D341Med (cell line): ENCODE measurements at regions not wholly inside any gene's neighbourhood (a gene's known extent, or its start where the extent isn't known, plus 50 kb on each side); places are given as distances from the start of the nearest gene placed in this dataset.
"Not testable (repeated sequence)": the region's sequence is repeated elsewhere in the genome, so short reads cannot be mapped to it uniquely, and the experiment has no call there.

Source experiments
- DNase-seq: peaks from one replicate; pipeline ENCODE4 v3.0.0; 2012; ENCODE audit warnings: low spot score

DNA sequence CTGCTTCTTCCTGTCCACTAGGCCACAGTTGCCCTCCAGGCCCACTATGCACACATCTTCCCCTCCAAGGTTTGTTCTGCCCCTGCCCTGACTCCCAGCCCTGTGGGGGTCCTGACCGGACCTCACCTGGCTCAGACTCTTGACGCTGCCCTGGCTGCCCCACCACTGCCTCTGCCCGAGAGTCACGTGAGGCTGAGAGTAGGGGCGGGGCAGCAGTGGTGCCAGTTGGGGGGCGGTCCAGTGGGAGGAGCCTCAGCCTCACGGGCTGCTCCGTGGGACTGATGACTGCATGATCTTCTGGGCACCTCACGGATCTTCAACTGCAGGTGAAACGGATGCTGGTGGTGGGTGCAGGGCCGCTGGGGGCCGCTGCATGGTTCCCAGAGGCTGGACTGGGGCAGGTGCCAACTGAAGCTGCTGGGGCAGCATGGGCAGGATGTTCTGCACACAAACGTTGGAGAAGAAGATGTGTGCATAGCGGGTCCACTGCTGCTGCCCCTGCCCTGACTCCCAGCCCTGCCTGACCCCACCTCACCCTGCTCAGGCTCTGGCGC lies 77.6 kb downstream of the HHIPL2 start:
- DNase-seq = not testable (repeated sequence)

- DNase-seq = no peak
Measured at GRCh38 chr1:222466150-222466865, 81.6 kb downstream of the HHIPL2 start.

DNA sequence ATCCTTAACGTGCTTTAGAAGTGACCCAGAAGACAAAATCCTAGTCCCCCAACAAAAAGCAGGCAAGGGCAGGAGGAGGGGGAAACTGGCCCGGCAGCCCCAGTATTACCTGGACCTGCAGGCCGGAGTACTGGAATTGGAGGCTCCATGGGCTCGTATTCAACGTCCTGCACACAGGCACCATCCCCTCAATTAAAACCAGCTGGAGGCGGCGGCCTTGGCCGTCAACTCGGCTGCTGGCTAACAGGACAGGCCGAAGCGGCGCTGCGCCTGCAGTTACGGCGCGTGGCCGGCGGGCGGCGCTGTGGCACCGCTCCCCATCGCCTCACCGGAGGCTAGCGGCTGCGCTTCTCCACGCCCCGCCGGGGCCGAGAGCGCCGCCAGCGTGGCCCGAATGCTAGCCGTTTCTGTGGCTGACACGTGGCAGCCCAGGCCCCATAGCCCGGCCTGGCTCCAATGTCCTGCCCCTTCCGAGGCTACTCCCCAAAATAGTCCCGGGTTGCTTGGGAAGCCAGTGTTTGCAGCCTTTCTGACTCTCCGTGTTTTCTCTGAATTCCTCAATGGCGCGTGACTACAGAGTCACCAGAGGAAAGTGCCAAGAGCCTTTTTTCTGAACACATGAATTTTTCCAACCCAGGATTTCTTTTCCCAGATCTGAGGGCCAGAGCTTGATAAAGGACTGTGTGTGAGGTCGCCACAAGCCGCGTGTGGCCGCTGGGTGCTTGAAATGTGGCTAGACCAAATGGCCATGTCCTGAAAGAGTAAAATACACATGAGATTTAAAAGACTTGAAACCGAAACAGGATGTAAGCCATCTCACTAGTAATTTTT lies 82.5 kb downstream of the HHIPL2 start:
- peak; percentile 98 for DNase-seq

DNA sequence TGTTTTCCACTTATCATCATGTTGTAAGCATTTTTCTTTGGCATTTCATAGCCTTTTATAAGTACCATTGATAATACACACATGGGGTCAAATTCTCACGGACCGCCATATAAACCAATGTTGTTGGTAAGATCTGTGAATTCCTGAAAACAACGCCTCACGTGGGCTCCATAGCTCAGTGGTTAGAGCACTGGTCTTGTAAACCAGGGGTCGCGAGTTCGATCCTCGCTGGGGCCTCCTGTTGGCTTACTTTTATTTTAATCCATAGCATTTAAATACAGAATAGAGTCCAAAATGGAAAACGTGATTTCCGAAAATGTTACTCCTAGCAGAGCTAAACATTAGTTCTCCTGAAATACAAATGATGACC lies 83.1 kb downstream of the HHIPL2 start:
- peak; percentile 68 for DNase-seq

DNA sequence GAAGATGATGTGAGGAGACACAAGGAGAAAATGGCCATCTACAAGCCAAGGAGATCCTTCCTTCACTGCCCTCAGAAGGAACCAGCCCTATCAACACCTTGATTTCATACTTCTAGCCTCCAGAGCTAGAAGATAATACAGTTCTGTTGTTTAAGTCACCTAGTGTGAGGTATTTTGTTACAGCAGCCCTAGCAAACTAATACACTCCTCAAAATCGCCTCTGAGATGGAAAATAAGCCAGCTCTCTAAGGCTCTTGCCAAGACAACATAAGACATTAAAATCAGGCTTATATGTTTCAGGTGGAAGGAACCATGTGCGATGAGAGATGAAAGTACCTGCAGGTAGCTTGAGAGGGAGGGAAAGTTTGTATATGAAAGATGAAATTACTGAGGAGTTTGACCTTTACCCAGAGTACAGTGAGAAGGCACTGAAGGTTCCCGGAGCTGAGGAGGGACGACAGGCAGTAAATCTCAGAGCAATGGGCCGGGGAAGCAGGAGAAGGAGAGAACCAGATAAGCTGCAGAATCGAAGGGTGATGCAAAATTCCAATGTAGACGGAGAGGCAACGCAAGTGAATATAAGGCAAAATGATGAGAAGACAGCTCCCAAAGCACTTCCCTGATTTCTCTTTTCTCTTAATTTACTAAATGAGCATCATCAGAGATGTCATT lies 84.7 kb downstream of the HHIPL2 start:
- DNase-seq = no peak

- DNase-seq = no peak
Measured at GRCh38 chr1:222462601-222463000, 85.3 kb downstream of the HHIPL2 start.

DNA sequence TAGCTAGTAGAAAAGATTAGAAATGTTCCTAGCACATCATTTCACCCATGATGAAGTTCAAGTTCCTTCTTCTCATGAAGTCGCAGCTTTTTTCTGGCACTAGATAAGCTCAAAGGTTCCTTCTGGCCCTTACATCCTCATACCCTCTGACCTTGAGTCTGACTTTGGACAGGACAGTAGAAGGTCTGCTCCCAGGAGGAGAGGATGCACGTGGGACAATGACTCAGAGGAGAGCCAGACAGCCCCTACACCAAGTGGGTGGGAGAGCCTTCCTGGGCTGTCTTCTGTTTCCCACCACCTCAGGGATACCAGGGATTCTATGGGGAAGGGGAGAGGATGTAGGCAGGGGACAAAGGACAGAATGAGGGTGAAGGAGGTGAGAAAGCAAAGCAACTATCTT lies 86.0 kb downstream of the HHIPL2 start:
- no peak for DNase-seq

- no peak for DNase-seq
Measured at GRCh38 chr1:222459652-222460051, 88.3 kb downstream of the HHIPL2 start.

DNA sequence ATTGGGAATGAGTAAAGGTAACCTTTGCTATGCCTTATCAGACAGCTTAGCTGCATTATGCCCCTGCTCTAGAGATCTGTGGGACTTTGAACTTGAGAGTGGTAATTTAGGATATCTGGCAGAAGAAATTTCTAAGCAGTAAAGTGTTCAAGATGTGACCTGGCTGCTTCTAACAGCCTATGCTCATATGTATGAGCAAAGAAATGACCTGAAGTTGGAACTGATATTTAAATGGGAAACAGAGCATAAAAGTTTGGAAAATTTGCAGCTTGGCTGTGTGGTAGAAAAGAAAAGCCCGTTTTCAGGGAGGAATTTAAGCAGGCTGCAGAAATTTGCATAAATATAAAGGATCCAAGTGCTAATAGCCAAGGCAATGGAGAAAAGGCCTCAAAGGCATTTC lies 90.4 kb downstream of the HHIPL2 start:
- DNase-seq = no peak

GRCh38 chr1:222457084-222457483 lies 90.8 kb downstream of the HHIPL2 start:
- DNase-seq = no peak

- peak; percentile 88 for DNase-seq
Measured at GRCh38 chr1:222455188-222455879, 92.6 kb downstream of the HHIPL2 start.

DNA sequence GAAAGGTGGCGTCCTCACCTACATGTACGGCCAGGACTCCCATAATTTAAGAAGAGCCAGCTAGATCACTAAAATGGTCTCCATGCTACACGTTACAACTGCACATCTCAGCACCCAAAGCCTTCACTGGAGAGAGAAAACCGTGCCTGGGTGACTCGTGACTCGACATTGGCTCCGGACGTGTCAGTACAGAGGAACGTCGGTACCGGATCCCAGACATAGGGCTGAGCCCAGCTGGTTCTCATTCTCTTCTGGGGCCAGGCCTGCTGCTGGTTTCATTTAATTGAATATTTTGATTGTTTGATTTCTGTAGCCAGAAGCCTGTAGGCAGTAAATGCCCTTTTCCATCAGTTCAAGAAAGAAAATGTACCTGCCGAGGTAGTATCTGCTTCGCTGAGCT lies 93.1 kb downstream of the HHIPL2 start:
- peak; percentile 42 for DNase-seq

DNA sequence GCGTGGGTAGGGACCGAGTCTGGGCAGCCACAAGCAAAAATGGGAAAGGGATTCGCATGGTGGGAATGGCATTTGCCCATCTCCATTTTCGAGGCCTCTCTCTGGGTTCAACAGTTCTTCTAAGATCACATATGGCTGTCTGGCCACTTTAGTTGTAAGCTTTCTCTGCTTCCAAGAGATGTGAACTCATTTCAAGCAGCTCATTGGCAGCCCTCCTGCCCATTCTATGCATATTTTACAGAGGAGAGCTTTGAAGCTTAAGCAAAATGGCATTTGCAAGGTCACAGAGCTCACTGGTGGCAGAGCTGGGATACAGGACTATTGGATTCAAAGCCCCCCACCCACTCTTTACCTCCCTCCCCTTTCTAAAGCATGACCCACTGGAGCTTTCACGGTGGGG lies 93.7 kb downstream of the HHIPL2 start:
- DNase-seq = no peak

DNA sequence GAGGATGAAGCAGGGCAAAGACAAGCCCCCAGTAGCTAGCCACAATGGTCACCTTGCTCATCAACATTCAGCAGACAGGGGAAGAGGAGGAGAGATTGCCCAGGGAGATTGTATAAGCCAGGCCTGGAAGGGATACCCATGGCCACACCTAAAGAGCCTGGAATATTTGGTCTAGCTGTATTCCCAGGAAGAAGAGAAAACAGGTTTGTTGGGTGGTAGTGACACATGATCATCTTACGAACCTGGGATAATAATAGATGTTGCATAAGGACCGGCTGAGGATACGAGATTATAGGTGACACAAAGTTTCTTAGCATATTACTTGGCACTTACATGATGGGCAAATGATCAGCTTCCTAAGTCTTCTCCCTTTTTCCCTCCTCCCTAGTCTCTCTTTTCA lies 95.9 kb downstream of the HHIPL2 start:
- DNase-seq = no peak

GRCh38 chr1:222443566-222443965 lies 104.3 kb downstream of the HHIPL2 start:
- no peak for DNase-seq

GRCh38 chr1:222441066-222441465 lies 106.8 kb downstream of the HHIPL2 start:
- no peak for DNase-seq

- no peak for DNase-seq
Measured at GRCh38 chr1:222424826-222425225, 123.1 kb downstream of the HHIPL2 start.

DNA sequence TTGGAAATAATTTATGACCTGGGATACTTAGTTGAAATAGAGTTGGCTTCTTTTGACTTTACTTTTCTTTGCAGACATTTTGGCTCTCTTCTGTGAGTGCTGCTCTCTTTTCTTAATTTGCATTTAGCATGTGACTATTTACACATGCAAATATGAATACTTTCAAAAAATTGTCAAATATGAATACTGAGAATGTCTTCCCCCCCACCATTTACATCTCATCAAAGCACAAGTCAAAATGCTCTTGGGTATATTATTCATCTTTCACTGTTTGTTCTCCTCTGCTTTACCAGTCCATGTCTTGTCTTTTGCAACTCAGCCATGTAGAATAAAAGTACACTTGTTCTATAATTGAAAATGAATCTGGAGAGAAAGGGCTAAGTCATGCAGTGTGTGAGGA lies 126.5 kb downstream of the HHIPL2 start:
- no peak for DNase-seq

GRCh38 chr1:222420633-222421032 lies 127.3 kb downstream of the HHIPL2 start:
- no peak for DNase-seq

DNA sequence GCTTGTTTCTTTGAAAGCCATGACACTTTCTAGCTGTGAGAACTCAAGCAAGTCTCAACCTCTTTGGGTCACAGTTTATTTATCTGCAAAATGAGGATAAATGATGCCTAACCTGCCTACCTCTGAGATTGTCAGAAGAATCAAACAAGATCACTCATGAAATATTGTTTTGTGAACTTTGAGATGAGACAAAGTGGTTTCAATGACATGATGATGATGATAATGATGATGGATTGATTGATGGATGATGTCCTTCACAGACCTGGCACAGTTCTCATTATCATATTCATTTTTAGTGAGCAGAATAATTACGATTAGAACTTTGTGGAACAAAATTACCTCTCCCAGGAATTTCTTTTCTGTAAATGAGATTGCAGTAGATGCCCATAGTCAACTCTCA lies 129.2 kb downstream of the HHIPL2 start:
- DNase-seq = no peak

- DNase-seq = no peak
Measured at GRCh38 chr1:222417264-222417663, 130.6 kb downstream of the HHIPL2 start.
